Hypothalamus (tissue), 51 donors: ENCODE measurements at regions not wholly inside any gene's neighbourhood (a gene's known extent, or its start where the extent isn't known, plus 50 kb on each side); places are given as distances from the start of the nearest gene placed in this dataset.
"Not testable (repeated sequence)": the region's sequence is repeated elsewhere in the genome, so short reads cannot be mapped to it uniquely, and the experiment has no call there.

Experiments used
- DNase-seq, 51 donors: peaks; one replicate each; lab custom pipeline; 2025; lab: John Stamatoyannopoulos, UW

- DNase-seq: no peak
Observed at GRCh38 chr1:228546541-228547463, 59.6 kb downstream of the RNF187 start.

DNA sequence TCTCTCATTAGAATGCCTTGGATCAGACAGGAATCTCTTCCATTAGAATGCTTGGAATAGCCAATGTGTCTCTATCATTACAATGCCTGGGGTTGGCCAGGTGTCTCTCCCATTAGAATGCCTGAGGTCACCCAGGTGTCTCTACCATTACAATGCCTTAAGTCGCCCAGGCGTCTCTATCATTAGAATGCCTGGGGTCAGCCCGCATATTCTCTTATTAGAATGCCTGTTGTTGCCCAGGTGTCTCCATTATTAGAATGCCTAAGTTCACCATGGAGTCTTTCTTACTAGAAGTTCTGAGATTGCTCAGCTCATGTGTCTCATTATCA is 60.2 kb downstream of the RNF187 start:
- DNase-seq: no peak

DNA sequence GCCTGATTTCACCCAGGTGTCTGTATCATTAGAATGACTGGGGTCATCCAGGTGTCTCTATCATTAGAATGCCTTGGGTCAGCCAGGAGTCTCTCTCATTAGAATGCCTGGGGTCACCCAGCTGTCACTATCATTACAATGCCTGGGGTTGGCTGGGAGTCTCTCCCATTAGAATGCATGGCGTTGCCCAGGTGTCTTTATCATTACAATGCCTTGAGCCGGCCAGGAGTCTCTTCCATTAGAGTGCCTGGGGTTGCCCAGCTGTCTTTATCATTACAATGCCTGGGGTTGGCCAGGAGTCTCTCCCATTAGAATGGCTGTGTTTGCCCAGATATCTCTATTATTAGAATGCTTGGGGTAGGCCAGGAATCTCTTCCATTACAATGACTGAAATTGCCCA is 61.6 kb downstream of the RNF187 start:
- DNase-seq: no peak

- DNase-seq: no peak
Observed at GRCh38 chr1:228552596-228553176, 65.5 kb downstream of the RNF187 start.

- DNase-seq: no peak
Observed at GRCh38 chr1:228554107-228554506, 66.9 kb downstream of the RNF187 start.

DNA sequence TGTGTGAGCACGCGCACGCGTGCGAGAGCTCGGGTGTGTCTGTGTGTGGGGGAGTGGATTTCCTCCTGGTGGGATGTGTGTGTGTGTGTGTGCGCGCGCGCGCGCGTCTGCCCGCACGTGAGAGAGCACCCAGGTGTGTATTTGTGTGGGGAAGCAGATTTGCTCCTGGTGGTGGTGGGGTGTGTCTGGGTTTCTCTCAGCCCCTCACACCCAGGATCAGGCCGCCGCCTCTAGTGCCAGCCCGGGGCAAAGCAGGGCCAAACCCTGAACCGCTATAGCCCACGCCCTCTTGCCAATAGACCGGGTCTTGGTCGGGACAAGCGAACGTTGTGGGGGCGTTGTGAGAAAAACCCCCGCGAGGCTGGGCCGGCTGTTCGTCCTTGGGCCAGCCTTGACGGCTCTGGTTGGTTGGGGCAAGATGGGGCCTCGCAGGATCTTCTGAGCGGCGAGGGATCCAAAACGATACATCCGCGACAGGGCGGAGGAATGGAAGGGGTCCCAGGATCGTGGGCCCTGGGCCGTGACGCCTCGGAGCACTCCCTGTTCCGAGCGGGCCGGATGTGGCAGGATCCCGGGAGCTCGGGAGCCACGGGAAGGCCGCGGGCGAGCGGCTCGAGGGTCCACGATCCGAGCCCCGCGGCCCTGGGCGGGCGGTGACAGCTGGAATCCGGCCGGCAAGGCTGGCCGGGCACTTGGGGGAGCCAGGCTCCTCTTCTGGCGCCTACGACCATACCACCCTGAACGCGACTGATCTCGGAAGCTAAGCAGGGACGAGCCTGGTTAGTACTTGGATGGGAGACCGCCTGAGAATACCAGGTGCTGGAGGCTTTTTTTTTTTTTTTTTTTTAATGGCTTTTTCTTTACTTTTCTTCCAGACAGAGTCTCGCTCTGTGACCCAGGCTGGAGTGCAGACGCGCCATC is 68.2 kb downstream of the RNF187 start:
- peak in 3 of 51 donors; percentile 1 to 39 (median 4) for DNase-seq

DNA sequence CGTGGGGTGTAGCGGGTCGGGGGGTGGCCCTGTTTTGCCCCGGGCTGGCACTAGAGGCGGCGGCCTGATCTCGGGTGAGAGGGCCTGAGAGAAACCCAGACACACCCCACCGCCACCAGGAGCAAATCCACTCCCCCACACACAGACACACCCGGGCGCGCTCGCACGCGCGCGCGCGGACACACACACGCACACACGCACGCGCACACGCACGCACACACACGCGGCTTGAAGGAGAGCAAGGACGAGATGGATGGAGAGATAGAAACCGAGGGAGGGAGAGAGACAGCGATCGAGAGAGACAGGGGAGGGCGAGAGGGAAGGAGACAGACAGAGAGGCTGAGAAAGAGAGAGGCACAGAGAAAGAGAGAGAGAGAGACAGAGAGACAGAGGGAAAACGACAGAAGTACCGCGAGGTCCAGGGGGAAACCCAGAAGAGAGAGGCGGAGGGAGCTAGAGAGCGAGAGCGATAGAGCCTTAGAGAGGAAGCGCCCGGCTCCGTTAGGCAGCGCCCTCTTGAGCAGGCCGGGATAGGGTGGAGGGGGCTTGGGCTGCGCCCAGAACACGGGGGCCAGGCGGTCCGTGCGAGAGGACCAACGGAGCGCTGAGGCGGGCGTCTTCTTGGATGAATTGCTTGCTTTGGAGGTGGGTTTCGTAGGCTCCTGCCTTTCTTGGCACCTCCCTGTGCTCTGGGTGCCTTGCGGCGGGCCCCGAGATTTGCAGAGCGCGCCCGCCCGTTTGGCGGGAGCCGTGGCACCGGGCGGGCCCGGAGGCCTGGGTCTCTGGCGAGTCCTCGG is 69.7 kb downstream of the RNF187 start:
- not testable (repeated sequence) for DNase-seq
